Adipose tissue (tissue), 3 donors: ENCODE measurements at regions not wholly inside any gene's neighbourhood (a gene's known extent, or its start where the extent isn't known, plus 50 kb on each side); places are given as distances from the start of the nearest gene placed in this dataset.
"Not testable (repeated sequence)": the region's sequence is repeated elsewhere in the genome, so short reads cannot be mapped to it uniquely, and the experiment has no call there.

ENCODE experiments used
- H3K27ac ChIP-seq: one replicate; pipeline ENCODE4 v1.5.1; 2013; ENCODE audit warnings: low read depth, low read length
- WGBS, 3 donors: extraction: QIAGEN DNeasy Blood & Tissue Kit; methylation state at CpG; one replicate each; pipeline ENCODE4 v1.1.7; 2013; 5-methylcytosine and 5-hydroxymethylcytosine counted together
- donor health status: healthy with polysubstance abuse.
- donor health status: Bipolar disorder and iron deficiency.
- donor health status: healthy.

DNA sequence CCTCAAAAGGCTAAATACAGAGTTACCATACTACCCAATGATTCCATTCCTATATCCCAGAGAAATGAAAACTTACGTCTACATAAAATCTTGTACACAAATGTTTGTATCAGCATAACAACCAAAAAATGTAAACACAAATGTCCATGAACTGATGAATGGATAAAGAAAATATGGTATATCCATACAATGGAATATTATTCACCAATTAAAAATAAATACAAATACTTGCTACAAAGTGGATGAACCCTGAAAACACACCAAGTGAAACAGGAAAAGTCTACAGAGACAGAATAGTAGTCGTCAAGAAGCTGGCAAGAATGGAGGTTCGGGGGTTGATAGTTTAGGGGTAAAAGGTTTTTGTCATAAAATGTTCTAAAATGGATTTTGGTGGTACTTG is 54.0 kb upstream of the ANKRD28 start:
- 94 to 98% (median 98%) methylated on average over 3 of the region's 3 CpGs for WGBS, 3 donors
- H3K27ac ChIP-seq = no peak overlapping the region

DNA sequence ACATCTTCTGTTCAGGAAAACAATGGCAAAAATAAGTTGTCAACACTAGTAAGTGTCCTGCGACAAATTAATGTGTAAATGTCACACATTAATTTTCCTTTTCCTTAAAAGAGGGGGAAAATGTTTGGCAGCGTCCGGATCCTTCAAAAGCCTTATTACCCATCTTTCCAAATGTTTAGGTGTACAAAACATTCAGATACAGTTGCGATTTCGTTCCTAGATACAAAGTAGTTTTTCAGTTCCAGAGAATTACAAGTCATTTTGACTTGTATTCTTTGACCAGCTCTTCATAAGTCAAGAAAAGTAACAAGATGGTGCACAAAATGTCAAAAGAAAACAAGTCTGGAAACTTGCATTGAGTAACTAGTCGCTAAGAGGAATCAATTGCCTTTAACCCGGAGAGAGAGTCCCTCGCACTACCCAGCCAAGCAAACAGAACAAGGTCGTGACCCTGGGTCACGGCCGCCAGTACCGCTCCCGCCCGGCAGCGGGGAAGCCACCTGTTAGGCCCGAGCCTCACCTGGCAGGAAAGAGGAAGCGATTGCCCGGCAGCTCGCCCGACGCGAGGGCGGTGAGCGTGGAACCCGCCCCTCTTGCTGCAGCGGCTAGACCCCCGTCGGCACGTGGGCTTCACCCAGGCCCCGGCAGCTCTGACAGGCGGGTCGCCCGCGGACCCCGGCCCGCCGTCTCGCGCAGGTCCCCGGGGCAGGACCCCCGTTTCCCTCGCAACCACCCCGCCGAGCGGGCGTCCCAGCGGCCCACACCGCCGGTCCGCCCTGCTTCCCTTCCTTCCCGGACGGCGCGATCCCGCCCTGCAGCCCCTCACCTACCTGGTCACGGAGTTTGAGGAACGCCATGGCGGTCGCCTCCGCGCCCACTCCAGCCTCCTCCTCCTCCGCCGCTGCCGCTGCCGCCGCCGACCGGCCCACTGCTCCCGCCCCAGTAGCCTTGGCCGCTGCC is 61.0 kb upstream of the ANKRD28 start:
- H3K27ac ChIP-seq = no peak overlapping the region
- WGBS, 3 donors = 2 to 6% (median 5%) methylated on average over 54 to 70 of the region's 70 CpGs

DNA sequence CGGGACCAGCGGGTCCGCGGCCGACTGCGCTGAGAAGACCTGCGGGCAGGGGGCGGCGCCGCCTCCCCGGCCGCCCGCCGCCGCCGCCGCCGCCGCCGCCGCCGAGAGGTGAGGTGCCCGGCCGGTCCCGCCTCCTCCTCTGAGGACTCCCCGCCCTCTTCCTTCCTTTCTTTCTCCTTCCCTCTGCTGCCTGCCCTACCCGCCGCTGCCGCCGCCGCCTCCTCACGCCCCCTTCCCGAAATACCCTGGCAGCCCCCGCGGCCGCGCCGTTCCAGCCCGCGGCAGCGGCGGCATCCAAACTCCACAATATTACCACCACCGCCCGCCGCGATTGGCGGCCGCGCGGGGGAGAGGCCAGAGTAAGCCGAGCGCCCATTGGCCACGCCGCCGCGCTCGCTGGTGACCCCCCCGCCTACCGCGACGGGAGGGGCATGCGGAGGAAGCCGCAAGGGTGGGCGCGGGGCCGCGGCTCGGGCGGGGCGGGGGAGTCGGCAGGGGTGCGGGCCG is 61.8 kb upstream of the ANKRD28 start:
- 0 to 1% (median 1%) methylated on average over 58 to 73 of the region's 73 CpGs for WGBS, 3 donors
- no peak overlapping the region for H3K27ac ChIP-seq

DNA sequence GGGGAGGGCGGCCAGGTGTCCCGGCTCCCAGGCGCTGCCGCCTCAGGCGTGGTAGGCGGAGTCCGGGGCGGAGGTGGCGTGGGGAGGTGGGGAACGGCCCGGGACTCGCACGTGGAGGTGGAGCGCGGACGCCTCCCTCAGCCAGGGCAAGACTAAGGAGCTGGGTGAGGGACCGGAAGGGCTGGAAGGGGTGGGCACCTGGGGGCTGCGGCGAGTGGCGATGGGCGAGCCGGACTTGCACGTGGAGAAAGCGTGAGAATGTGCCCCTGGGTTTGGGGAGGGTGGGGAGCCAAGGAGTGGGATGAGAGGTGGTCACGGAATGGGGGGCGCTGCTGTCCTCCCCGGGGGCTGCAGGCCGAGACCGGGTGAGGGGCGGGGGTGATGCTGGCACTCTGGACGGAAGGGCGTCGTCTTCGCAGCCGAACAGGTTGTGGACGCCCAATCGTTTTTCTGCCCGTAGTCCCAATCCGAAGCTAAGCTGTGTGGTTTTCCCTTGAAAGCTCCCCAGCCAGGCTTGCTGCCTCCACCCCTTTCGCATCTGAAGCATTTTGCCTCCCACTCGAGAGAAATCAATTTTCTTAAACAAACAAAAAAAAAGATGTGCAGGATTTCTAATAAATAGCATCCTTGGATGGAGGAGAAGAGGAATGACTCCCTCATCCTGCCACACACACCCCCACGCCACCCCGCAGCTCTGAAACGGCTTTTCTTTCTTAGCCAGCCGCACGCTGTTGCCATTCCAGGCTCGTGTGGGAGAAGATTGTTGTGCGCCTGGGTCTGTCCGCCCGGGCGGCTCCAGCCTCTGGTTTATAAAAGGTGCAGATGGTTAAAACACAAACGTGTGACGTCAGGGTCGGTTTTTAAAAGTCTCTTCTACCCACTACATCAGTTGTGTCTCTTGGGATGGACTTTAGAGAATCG is 62.5 kb upstream of the ANKRD28 start:
- no peak overlapping the region for H3K27ac ChIP-seq
- WGBS, 3 donors = 1% methylated on average over 46 to 55 of the region's 55 CpGs

DNA sequence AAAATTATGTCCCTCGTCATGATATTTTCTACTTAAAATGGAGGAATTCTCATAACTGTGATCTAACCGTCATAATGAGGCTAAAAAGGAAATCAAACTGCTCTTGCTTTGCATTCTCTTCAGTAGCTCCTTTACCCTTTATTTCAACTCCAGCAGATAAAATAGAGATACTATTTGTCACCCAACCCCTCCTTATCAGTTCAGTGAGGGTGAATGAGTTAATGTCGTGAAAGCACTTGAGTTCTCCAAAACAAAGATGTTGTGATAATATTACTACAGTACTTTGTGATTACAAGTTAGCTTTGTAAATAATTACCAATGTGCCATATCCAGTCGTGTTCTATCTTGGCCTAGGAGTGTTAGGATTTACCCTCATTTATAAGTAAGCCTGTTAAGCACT is 63.4 kb upstream of the ANKRD28 start:
- 19 to 65% (median 59%) methylated on average over 4 of the region's 4 CpGs for WGBS, 3 donors
- H3K27ac ChIP-seq = no peak overlapping the region

DNA sequence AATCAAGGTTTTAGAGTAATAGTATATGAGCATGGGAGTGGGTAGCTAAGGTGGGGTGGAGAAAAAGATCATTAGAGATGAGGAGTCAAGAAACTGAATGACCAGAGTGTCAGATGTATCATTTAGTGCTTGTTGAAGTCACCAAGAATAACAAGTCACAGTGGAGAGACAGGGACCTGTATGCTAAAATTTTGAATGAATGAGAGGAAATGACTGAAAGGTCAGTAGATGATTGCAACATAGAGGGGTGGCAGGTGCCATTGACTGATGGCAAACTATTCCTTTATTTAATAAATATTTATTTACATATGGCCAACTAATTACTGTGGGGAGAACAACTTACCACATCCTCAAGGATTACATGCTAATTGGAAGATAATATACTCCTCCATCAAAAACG is 75.0 kb upstream of the ANKRD28 start:
- no peak overlapping the region for H3K27ac ChIP-seq
- WGBS, 3 donors = 86 to 96% (median 94%) methylated on average over 1 of the region's 1 CpG

DNA sequence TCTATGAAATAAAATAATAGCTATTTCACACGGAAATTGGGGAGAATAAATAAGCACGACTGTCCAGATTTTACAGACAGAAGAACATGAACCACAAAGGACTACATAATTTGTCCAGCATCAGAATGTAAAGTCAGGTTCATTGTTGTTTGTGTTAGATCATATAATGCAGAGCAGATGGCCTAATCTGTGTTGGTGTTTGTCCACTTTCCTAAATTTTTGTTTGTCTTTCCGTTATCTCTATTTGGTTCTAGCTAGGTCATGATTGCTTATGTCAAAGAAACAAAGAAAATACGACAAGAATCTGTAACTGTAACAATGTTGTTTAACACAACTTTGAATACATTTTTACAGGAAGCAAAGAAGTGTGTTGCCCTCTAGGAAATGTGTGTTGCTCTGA is 75.6 kb upstream of the ANKRD28 start:
- 46 to 84% (median 63%) methylated on average over 4 of the region's 4 CpGs for WGBS, 3 donors
- H3K27ac ChIP-seq = no peak overlapping the region

DNA sequence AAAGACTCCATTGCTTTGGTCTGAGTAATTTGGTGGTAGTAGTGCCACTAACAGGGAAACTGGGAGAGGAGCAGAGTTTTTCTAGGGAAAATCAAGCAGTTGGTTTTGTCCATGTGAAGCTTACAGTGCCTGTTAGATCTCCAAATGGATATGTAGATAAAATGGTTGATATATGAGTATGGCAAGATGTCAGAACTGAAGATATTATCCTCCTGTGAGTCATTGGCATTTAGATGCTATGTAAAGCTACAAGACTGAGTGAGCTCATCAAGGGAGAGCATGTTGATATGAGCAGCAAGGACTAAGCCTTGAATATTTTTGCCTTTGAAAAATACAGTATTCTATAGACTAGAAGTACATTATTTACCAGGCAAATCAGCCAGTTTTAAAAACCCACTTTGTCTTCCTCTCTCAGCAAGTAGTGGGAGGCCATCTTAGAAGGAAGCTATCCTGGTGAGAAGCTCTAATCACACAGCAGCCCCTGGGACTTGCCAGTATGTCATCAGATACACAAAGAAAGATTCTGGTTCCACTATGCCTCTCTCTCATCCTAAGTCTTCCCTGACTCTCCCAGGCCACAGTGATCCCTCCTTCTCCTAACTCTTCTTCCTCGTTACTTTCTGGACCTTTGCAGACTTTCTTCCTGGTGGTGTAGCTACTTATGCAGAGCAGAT is 77.4 kb upstream of the ANKRD28 start:
- WGBS, 3 donors = 74 to 86% (median 84%) methylated on average over 1 of the region's 1 CpG
- H3K27ac ChIP-seq = no peak overlapping the region

DNA sequence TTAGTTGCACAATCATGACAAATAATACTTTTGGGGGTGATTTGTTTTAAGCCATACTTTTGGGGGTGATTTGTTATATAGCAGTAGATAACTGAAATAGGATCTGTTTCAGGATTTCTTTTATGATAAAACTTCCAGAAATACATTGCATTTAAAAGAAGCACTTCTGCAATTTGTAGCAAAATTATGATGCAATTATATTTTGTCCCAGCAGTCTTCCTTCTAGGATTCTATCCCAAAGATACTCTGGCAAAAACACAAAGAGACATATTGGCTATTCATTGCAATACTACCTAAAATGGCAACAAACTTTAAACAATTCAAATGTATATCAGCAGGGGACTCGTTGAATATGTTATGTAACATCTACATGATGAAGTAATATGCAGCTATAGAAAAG is 78.9 kb upstream of the ANKRD28 start:
- WGBS, 3 donors = 60 to 88% (median 62%) methylated on average over 1 of the region's 1 CpG
- no peak overlapping the region for H3K27ac ChIP-seq

DNA sequence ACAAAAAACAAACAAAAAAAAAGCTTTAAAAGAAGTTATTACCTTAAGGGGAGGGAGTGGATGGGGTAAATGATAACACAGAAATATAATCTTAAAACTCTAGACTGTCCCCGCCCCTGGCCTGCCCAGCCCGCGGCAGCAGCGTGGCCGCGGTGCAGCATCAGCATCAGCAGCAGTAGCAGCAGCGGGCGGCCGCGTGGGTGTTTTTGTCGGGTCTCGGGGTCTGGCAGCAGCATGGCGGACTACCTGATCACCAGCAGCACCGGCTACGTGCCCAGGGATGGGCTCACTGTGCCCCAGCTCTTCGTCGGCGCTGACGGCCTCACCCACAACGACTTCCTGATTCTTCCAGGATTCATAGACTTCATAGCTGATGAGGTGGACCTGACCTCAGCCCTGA is 80.0 kb upstream of the ANKRD28 start:
- 97 to 98% (median 97%) methylated on average over 20 of the region's 20 CpGs for WGBS, 3 donors
- no peak overlapping the region for H3K27ac ChIP-seq

DNA sequence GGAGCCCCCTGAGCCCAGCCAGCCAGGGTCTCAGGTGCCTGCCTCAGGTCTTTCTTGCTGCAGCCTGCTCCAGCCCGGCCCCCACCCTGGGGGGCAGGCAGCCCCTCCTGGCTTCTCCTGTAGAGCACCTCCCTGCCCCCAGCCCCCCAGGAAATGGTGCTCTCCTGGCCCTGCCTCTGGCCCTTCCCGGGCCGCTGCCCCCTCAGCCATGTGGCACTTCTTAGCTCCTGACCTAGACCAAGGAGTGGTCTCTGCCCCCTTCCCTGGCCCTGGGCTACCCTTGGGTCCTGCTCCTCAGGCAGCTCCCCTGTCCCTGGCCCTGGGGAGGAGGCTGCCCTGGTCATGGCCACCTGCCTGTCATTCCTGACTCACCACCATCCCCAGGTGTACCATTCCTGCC is 82.0 kb upstream of the ANKRD28 start:
- H3K27ac ChIP-seq = not testable (repeated sequence)
- 89 to 94% (median 93%) methylated on average over 3 of the region's 3 CpGs for WGBS, 3 donors

DNA sequence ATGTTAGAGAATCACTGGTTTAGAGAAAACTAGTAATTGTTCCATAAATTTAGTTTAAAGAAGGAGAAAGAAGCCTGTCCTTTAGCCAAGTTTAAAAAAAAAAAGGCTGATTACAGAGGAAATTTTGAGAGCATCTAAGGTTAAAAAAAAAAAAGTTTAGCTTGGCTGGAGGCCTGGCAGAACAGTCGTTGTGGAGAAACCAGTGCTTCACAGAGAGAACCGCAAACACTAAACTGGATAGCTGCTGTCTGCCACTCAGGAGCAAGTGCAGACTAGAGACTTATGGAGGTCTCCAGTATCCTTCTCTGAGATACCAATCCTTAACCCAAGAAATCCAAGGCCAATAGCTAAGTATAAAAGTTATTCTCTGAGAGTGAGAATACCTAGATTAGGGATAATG is 84.8 kb upstream of the ANKRD28 start:
- H3K27ac ChIP-seq = no peak overlapping the region
- 34 to 62% (median 57%) methylated on average over 2 of the region's 2 CpGs for WGBS, 3 donors

DNA sequence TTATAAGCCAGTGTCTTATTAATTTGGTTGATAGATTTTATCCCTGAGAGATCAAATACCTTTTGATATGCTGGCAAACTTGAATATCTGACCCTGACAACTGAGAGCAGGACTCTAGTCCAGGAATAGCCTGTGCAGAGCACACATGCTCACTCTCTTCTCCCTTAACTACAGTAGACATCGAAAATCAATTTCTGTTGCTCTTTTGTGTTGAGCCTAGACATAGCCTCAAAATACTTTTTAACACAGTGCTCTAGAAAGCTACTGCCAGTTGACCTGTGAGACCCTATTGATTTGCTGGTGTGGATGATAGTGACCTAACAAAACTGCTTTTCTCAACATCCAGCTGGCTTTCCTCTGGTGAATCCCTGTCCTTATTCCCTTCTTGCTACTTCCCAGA is 86.4 kb upstream of the ANKRD28 start:
- H3K27ac ChIP-seq = no peak overlapping the region
- WGBS, 3 donors = 93 to 100% (median 96%) methylated on average over 1 of the region's 1 CpG

DNA sequence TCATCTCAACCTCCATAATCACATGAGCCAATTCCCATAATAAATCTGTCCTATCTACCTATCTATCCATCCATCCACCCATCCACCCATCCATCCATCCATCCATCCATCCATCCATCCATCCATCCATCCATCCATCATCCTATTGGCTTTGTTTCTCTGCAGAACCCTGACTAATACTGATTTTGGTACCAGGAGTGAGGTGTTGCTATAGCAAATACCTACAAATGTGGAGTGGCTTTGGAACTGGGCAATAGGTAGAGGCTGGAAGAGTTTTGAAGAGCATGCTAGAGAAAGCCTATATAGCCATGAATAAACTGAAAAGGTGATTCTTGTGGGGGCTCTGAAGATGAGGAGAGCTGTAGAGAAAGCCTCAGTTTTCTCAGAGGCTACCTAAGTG is 88.7 kb upstream of the ANKRD28 start:
- no peak overlapping the region for H3K27ac ChIP-seq

DNA sequence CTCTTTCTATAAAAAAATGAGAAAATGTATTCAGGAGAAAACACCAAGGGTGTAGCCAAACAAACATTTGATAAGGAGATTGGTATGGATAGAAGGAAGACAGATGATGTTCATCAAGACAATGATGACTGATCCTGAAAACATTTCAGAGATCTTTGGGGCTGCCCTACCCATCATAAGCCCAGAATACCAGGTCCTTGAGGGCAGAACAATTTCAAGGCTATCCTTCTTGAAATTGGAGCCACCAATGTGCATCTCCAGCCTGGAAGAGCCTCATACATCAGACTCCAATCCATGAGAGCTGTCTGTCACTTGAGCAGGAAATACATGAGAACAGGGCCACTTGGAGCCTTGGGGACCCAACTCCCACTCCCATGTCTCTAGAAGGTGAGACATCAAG is 89.5 kb upstream of the ANKRD28 start:
- H3K27ac ChIP-seq = no peak overlapping the region

DNA sequence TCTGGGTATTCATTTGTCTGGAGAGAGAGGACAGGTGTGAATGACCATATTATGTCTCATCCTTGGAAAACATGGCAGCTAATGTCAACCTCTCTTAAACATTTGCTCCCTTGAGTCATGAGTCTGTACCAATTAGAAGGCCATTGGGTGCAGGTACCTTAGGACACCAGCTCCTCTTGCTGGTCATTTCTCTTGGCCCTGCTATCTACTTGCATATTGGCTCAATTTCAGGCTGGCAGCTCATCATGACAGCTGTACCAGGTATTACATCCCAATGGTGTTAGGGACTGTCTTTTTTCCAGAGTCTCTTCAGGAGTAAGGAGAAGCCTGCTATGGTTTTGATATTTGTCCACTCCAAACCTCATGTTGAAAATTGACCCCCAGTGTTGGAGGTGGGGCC is 92.2 kb upstream of the ANKRD28 start:
- no peak overlapping the region for H3K27ac ChIP-seq

DNA sequence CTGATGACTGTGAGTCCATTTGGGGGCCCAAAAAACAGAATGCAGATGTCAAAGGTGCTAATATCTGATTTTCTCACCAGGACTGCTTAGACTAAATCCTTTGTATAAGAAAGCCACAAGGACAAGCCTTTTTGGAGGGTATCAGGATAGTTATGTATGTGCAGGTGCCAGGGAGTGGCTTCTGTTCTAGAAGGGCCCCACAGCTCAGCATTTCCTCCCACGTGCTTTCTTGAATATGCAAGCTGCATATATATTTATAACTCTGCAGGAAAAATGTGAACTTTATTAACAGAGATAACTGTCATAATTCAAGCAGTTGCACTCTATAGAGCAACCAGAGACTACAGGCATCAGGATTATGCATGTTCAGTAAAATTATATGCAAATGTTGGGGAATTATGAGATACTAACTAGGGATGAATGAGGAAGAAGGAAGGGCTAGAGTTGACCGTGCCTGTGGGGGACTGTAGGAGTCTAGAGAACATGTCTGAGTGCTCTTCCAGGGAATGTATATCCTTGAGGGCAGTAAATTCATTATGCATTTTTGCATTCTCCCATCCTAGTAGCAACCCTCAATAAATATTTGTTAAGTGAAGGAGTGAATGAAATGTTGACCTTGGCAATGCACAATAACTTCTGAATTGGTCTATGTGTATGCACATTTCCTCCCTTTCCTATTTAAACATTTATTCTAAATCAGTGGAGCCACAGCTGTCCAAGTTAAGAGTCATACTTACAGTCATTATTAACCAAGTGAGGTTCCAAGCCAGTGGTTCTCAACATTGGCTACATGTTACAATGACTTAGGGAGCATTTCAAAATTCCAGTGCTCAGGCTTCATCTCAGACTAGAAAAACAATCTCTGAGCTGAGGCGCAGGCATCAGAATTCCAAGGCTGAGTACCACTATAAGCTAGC is 94.8 kb upstream of the ANKRD28 start:
- WGBS, 3 donors = 55 to 68% (median 59%) methylated on average over 3 of the region's 3 CpGs
- no peak overlapping the region for H3K27ac ChIP-seq

DNA sequence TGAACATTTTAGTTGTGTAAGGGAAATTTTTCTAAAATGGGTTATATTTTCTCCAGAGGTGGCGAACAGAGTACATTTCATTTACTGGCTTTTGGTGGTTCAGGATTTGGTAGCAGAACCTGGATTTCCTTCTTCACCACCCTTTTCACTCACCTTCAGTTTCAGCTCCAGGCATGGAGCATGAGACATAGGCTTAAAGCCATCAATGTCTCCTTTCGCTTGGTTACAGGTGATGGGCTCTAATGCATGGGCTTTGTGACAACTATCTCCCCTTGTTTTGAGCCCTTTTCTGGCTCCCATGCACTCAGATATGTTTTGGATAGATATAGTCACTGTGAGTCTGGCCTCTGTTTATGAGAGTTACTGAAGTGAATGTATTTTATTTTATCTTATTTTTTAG is 96.6 kb upstream of the ANKRD28 start:
- H3K27ac ChIP-seq = no peak overlapping the region
- whole genome bisulfite sequencing, 3 donors = 60 to 99% (median 96%) methylated on average over 2 of the region's 2 CpGs
